PFSK-1 (cell line): ENCODE measurements at regions not wholly inside any gene's neighbourhood (a gene's known extent, or its start where the extent isn't known, plus 50 kb on each side); places are given as distances from the start of the nearest gene placed in this dataset.

Experiments
- POLR2AphosphoS5 ChIP-seq: IDR thresholded peaks from 2 replicates; pipeline ENCODE4 v1.6.1; 2012; ENCODE audit warnings: low read depth, mild to moderate bottlenecking, control low read depth, low read length, moderate library complexity
- SIN3A ChIP-seq: IDR thresholded peaks from 2 replicates; pipeline ENCODE4 v1.6.1; 2012; ENCODE audit warnings: mild to moderate bottlenecking, low read length, moderate library complexity, borderline replicate concordance; ENCODE audit not compliant: insufficient read depth
- TAF1 ChIP-seq: IDR thresholded peaks from 2 replicates; pipeline ENCODE4 v1.6.1; 2012; ENCODE audit warnings: low read length, control low read depth, borderline replicate concordance; ENCODE audit not compliant: insufficient read depth
- TF ChIP-seq, protein P1 (sequence below), 2 experiments: IDR thresholded peaks; 2 replicates each; pipeline versions ENCODE4 v1.6.1 to v1.8.0; 2011 to 2012; ENCODE audit warnings: low read depth in 2 of 2, low read length in 2 of 2, control low read depth in 1 of 2, inconsistent platforms in 1 of 2, mild to moderate bottlenecking in 1 of 2, moderate library complexity in 1 of 2; ENCODE audit not compliant: insufficient read depth in 1 of 2

DNA sequence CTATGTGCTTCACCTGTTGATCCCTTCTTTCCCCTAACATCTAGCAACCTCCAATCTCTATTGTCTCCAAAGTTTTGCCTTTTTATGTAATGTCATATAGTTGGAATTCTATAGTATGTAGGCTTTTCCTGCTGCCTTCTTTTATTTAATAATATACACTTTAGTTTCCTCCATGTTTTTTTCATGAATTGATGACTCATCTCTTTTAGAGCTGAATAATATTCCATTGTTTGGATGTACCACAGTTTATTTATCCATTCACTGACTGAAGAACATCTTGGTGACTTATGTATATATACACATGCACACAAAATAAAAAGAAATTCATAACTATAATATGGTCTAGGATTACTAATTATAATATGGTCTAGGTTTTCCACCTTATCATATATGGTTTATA lies 1314.2 kb downstream of the OTOL1 start:
- TF ChIP-seq, protein P1, sequence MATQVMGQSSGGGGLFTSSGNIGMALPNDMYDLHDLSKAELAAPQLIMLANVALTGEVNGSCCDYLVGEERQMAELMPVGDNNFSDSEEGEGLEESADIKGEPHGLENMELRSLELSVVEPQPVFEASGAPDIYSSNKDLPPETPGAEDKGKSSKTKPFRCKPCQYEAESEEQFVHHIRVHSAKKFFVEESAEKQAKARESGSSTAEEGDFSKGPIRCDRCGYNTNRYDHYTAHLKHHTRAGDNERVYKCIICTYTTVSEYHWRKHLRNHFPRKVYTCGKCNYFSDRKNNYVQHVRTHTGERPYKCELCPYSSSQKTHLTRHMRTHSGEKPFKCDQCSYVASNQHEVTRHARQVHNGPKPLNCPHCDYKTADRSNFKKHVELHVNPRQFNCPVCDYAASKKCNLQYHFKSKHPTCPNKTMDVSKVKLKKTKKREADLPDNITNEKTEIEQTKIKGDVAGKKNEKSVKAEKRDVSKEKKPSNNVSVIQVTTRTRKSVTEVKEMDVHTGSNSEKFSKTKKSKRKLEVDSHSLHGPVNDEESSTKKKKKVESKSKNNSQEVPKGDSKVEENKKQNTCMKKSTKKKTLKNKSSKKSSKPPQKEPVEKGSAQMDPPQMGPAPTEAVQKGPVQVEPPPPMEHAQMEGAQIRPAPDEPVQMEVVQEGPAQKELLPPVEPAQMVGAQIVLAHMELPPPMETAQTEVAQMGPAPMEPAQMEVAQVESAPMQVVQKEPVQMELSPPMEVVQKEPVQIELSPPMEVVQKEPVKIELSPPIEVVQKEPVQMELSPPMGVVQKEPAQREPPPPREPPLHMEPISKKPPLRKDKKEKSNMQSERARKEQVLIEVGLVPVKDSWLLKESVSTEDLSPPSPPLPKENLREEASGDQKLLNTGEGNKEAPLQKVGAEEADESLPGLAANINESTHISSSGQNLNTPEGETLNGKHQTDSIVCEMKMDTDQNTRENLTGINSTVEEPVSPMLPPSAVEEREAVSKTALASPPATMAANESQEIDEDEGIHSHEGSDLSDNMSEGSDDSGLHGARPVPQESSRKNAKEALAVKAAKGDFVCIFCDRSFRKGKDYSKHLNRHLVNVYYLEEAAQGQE (IDR thresholded peaks at IDR 0.05; ENCODE audit: insufficient read depth in 1 of 2, low read depth in 2 of 2, low read length in 2 of 2), result no peak
- TF ChIP-seq POLR2AphosphoS5, result no peak
- no peak for TF ChIP-seq TAF1
- no peak for TF ChIP-seq SIN3A
